Fibroblast of lung (primary cell): ENCODE measurements at regions not wholly inside any gene's neighbourhood (a gene's known extent, or its start where the extent isn't known, plus 50 kb on each side); places are given as distances from the start of the nearest gene placed in this dataset.

Experiments
- DNase-seq, 2 donors: peaks; one replicate each; pipeline versions ENCODE4 v3.0.0 to v3.0.0-alpha.2; 2010; ENCODE audit warnings: low read depth in 2 of 2
- H2AFZ ChIP-seq: 2 replicates; pipeline ENCODE4 v1.5.1; 2012; ENCODE audit warnings: low read length, control low read depth, inconsistent platforms
- H3K27ac ChIP-seq: 2 replicates; pipeline ENCODE4 v1.5.1; 2011; ENCODE audit warnings: low read length, control low read depth; ENCODE audit not compliant: insufficient read depth
- H3K27me3 ChIP-seq: 2 replicates; pipeline ENCODE4 v1.5.1; 2011; ENCODE audit warnings: mild to moderate bottlenecking, low read length; ENCODE audit not compliant: control insufficient read depth, insufficient read depth
- H3K36me3 ChIP-seq: 2 replicates; pipeline ENCODE4 v1.5.1; 2011; ENCODE audit warnings: low read length; ENCODE audit not compliant: control insufficient read depth, insufficient read depth
- H3K4me1 ChIP-seq: 2 replicates; pipeline ENCODE4 v1.5.1; 2011; ENCODE audit warnings: low read length; ENCODE audit not compliant: control insufficient read depth, insufficient read depth; ENCODE audit errors: extremely low read depth
- H3K4me2 ChIP-seq: 2 replicates; pipeline ENCODE4 v1.5.1; 2011; ENCODE audit warnings: low read length, control low read depth; ENCODE audit not compliant: insufficient read depth; ENCODE audit errors: extremely low read depth
- H3K4me3 ChIP-seq, 4 experiments: fragments of 200-600 bp in 1 of 4; sonication (generic) in 1 of 4; replicated peaks in 1 of 4; 2 replicates each; pipeline ENCODE4 v1.5.1; 2011 to 2016; ENCODE audit warnings: low read length in 4 of 4, low read depth in 3 of 4, mild to moderate bottlenecking in 3 of 4, control low read depth in 2 of 4, inconsistent platforms in 1 of 4, mixed read lengths in 1 of 4; ENCODE audit not compliant: insufficient read depth in 1 of 4; ENCODE audit errors: control extremely low read depth in 1 of 4
- H3K79me2 ChIP-seq: 2 replicates; pipeline ENCODE4 v1.5.1; 2012; ENCODE audit warnings: mild to moderate bottlenecking, low read length, inconsistent platforms; ENCODE audit not compliant: control insufficient read depth, insufficient read depth
- H3K9ac ChIP-seq: 2 replicates; pipeline ENCODE4 v1.5.1; 2011; ENCODE audit warnings: mild to moderate bottlenecking, low read length, control low read depth; ENCODE audit not compliant: insufficient read depth
- H3K9me3 ChIP-seq: 2 replicates; pipeline ENCODE4 v1.5.1; 2012; ENCODE audit warnings: low read depth, low read length; ENCODE audit not compliant: control insufficient read depth, insufficient read depth
- H4K20me1 ChIP-seq: 2 replicates; pipeline ENCODE4 v1.5.1; 2011; ENCODE audit warnings: low read length; ENCODE audit not compliant: control insufficient read depth, insufficient read depth; ENCODE audit errors: extremely low read depth
- CTCF ChIP-seq, 2 donors: IDR thresholded peaks in 1 of 2; conservative IDR thresholded peaks in 1 of 2; 1 replicate in 1 of 2; 2 replicates in 1 of 2; pipeline ENCODE4 v1.5.1; 2011 to 2012; ENCODE audit warnings: low read length in 2 of 2, control low read depth in 1 of 2, inconsistent platforms in 1 of 2, low read depth in 1 of 2, mild to moderate bottlenecking in 1 of 2
- EZH2 ChIP-seq: IDR thresholded peaks from 2 replicates; pipeline ENCODE4 v1.5.1; 2012; ENCODE audit warnings: low read length, control low read depth, mild to moderate bottlenecking; ENCODE audit errors: missing control alignments

DNA sequence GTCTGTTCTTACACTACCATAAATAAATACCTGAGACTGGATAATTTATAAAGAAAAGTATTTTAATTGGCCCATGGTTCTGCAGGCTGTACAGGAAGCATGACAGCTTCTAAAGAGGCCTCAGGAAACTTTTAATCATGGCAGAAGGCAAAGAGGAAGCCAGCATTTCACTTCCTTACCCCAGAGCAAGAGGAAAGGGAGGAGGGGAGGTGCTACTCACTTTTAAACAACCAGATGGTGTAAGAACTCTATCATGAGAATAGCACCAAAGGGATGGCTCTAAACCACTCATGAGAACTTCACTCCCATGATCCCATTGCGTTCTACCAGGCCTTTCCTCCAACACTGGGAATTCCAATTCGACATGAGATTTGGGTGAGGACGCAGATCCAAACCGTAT, 344.4 kb upstream of the SLC39A10 start:
- Histone ChIP-seq H3K4me3 (no peak overlapping the region), H3K27me3 (no peaks in the 10 kb centered on the region), H3K27ac (no peak overlapping the region), H3K36me3 (no peaks in the 10 kb centered on the region), H3K9ac (no peak overlapping the region), H3K4me2 (no peak overlapping the region), H4K20me1 (no peaks in the 10 kb centered on the region), H2AFZ (no peak overlapping the region), H3K9me3 (no peaks in the 10 kb centered on the region), H3K4me1 (no peaks in the 10 kb centered on the region), H3K79me2 (no peaks in the 10 kb centered on the region)
- DNase-seq = no peak
- TF ChIP-seq CTCF (conservative IDR thresholded peaks at IDR 0.05 in 1 of 2, IDR thresholded peaks at IDR 0.05 in 1 of 2; ENCODE audit: low read depth in 1 of 2, low read length in 2 of 2) (no peak), EZH2 (no peak)

DNA sequence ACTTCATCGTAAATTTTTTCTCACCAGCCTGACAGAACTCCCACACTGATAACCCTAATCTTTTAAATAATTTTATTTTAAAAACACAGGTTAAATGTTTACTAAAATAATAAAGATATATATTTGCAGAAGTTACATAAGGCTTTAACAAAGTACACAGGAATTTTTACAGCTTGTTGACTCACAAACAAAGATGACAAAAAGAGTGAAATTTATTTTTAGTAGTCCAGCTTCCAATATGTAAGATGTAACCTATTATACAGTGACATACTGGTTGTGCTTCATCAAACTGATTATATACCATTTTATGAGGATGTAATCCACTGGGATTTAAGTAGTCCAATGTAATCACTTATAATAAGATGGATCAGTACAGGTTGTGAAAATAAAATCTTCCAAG, 348.9 kb upstream of the SLC39A10 start:
- Histone ChIP-seq H4K20me1 (no peaks in the 10 kb centered on the region), H3K4me2 (no peak overlapping the region), H3K79me2 (no peaks in the 10 kb centered on the region), H3K9ac (no peak overlapping the region), H3K9me3 (no peaks in the 10 kb centered on the region), H3K4me3 (no peak overlapping the region), H3K4me1 (no peaks in the 10 kb centered on the region), H2AFZ (no peak overlapping the region), H3K36me3 (no peaks in the 10 kb centered on the region), H3K27ac (no peak overlapping the region), H3K27me3 (no peaks in the 10 kb centered on the region)
- no peak for DNase-seq
- TF ChIP-seq CTCF (conservative IDR thresholded peaks at IDR 0.05 in 1 of 2, IDR thresholded peaks at IDR 0.05 in 1 of 2; ENCODE audit: low read depth in 1 of 2, low read length in 2 of 2) = no peak
- TF ChIP-seq EZH2 = no peak

DNA sequence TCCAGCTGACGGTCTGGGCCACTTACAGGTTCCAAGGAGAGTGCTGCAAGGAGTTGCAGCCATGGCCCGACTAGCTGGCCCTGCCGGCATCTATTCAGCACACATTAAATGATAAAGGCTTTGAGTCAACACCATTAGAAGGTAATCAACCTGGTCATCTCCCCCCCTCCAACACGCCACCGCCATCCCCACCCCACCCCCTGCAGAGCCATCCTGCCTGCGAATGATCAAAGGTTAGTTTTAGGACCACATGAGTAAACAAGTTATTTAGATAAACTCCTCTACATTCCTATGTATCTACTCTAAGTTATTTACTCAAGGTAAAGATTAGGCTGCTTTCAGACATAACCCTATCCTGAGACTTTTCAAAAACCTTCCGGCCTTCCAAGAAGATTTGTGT, 349.3 kb upstream of the SLC39A10 start:
- H3K9me3 ChIP-seq = no peaks in the 10 kb centered on the region
- H3K9ac ChIP-seq = no peak overlapping the region
- H4K20me1 ChIP-seq = no peaks in the 10 kb centered on the region
- DNase-seq = no peak
- no peaks in the 10 kb centered on the region for H3K79me2 ChIP-seq
- H3K36me3 ChIP-seq = no peaks in the 10 kb centered on the region
- no peaks in the 10 kb centered on the region for H3K4me1 ChIP-seq
- TF ChIP-seq CTCF (conservative IDR thresholded peaks at IDR 0.05 in 1 of 2, IDR thresholded peaks at IDR 0.05 in 1 of 2; ENCODE audit: low read depth in 1 of 2, low read length in 2 of 2) (no peak), EZH2 (no peak)
- no peaks in the 10 kb centered on the region for H3K27me3 ChIP-seq
- no peak overlapping the region for H3K4me3 ChIP-seq
- no peak overlapping the region for H3K4me2 ChIP-seq
- H2AFZ ChIP-seq = no peak overlapping the region
- no peak overlapping the region for H3K27ac ChIP-seq
